HFF-Myc (cell line): ENCODE measurements at regions not wholly inside any gene's neighbourhood (a gene's known extent, or its start where the extent isn't known, plus 50 kb on each side); places are given as distances from the start of the nearest gene placed in this dataset.

Experiments used
- DNase-seq: peaks from one replicate; pipeline ENCODE4 v3.0.0-alpha.2; 2011; ENCODE audit warnings: low read depth; ENCODE audit errors: extremely low read depth
- H3K4me3 ChIP-seq: replicated peaks from 2 replicates; pipeline ENCODE4 v1.5.1; 2011; ENCODE audit warnings: low read depth, mild to moderate bottlenecking, control low read depth, low read length
- TF ChIP-seq, protein P1 (sequence below): IDR thresholded peaks from 2 replicates; pipeline ENCODE4 v1.5.1; 2012; ENCODE audit warnings: mild to moderate bottlenecking, low read depth, low read length, control low read depth; ENCODE audit errors: missing control alignments

DNA sequence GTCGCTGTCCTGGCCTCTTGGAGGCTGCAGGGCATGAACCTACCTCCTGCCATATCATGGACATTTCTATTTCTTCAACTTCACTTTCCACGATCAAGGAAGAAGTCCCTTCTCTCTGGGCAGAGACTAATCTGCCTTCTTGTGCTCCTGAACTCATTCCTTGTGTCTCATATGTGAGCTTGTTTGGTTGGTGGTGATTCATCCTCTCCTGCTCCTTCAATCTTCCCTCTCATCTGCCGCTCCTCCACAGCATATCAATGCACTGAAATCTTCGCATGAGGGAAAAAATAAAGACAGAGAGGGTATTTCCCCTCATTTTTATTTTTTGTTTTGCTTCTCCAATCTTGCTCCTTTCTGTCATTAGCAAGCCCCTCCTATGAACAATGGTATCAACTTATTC is 571.7 kb upstream of the GOT2 start:
- TF ChIP-seq, protein P1, sequence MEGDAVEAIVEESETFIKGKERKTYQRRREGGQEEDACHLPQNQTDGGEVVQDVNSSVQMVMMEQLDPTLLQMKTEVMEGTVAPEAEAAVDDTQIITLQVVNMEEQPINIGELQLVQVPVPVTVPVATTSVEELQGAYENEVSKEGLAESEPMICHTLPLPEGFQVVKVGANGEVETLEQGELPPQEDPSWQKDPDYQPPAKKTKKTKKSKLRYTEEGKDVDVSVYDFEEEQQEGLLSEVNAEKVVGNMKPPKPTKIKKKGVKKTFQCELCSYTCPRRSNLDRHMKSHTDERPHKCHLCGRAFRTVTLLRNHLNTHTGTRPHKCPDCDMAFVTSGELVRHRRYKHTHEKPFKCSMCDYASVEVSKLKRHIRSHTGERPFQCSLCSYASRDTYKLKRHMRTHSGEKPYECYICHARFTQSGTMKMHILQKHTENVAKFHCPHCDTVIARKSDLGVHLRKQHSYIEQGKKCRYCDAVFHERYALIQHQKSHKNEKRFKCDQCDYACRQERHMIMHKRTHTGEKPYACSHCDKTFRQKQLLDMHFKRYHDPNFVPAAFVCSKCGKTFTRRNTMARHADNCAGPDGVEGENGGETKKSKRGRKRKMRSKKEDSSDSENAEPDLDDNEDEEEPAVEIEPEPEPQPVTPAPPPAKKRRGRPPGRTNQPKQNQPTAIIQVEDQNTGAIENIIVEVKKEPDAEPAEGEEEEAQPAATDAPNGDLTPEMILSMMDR = no peak
- no peak overlapping the region for H3K4me3 ChIP-seq
- DNase-seq = no peak

DNA sequence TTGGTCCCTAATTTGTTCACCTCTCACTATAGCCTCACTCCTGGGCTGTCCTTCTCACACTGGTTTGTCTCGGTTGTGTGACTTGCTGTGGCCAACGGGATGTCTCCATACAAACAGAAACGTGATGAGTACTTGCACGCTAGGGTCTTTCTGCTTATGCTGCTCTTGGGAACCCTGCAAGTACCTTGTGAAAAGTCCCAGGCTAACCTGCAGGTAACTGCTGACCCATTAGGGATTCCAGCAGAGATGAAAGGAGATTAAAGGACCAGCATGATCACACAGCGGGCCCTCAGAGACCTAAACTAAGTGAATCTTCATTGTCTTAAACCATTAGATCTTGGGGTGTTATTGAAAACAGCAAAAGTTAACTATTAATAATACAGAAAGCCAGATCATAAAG is 562.8 kb upstream of the GOT2 start:
- DNase-seq = no peak
- no peak overlapping the region for H3K4me3 ChIP-seq
- TF ChIP-seq, protein P1 = no peak

DNA sequence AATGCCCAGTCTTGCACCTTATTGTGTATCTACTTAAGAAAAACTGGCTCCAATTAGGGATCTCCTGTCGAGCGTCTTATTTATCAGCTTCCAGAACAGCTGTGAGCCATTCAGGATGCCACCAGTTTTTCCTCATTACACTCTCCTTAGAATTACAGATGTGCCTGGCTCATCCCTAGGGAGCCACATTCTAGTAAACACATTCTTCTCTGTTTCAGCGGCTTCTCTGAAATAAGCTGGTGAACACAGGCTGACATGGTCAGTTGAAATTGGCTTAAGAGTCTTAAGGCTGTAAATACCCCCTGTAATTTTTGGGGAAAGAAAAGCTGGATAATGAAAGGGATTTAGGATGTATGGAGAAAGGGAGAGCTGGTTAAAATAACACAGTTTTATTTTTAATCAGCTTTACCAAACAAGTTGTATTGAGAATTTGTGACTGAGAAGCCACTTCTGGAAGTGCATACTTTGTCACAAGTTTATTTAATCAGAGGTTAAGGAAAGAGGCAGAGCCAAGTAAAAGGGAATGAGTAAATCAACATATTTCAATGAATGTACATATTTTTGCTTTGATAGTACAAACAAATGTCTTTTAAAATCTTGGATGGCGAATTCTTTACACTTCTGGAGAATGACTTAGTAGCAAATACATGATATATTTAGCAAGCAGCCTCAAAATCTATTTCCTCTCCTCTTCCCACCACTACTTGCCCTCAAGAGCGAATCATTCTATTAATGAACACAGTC is 562.0 kb upstream of the GOT2 start:
- TF ChIP-seq, protein P1 = no peak
- no peak overlapping the region for H3K4me3 ChIP-seq
- no peak for DNase-seq

DNA sequence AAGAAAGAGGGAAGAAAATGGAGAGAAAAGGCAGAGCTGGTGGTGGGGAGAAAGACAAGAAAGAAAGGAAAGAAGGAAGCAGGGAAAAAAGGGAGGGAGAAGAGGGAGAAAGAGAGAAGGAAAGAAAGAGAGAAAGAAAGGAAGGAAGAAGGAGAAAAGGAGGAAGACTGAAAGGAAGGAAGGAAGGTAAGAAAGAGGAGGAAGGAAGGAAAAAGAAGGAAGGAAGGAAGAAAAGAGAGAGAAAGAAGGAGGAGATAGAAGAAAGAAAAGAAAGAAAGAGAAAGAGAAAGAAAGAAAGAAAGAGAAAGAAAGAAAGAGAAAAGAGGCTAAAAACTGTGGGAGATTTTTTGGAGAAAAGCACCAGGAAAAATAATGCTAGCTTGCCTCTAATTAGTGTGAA is 561.4 kb upstream of the GOT2 start:
- no peak for DNase-seq
- TF ChIP-seq, protein P1 = no peak
- H3K4me3 ChIP-seq = no peak overlapping the region

DNA sequence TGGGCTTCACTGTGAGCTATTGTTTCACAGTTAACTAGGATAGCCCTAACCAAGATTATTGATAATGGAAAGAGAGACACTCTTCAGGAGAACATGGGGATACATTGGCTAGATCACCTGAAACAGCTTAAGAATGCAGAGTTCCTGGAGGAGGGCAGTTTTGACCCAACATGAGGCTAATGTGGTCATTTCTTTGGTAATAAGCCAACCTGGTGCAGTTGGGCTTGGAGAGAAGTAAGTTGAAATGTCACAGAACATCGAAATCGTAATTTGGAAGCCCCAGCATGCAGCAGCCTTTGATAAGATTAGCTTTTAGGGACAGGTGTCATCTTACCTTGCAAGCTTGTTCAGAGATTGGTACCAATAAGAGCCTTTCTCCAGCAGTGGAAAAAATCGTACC is 556.6 kb upstream of the GOT2 start:
- H3K4me3 ChIP-seq = no peak overlapping the region
- DNase-seq = no peak
- TF ChIP-seq, protein P1 = no peak

DNA sequence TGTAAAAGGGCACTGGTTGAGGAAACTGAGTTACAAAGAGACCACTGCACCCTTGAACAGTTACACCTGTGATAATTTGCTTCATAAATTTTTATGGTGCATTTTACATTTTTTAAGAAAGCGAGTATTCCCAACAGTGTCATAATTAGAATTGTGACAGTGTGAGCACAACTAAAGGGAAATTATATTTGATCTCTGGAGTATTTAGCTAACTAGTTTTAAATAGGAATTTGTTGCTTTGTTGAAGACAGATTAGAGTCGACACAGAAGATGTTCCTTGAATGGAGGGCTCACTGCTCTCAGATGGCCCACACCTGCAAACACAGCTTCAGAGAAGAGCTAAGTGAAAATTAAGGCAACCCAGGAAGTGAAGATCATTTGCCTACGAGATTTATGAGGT is 555.0 kb upstream of the GOT2 start:
- TF ChIP-seq, protein P1 = no peak
- no peak for DNase-seq
- H3K4me3 ChIP-seq = no peak overlapping the region

DNA sequence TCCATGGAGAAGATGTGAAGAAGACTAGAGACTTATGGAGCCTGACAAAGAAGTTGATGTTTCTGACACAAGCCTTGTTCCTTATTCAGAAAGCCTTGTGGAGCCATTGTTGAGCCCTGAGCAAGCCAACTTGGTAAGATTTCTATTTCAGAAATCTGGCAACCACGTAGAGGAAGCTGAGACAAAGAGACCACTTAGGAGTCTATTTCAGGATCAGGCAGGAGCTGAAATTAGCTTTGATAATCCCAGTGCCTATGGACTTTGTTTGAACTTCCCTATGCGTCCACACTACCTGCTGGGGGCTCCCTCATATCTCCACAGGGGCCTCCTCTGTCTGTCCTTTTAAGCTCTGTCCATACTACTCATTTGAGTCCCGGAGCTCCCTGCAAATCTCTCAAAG is 540.0 kb upstream of the GOT2 start:
- TF ChIP-seq, protein P1 = no peak
- no peak overlapping the region for H3K4me3 ChIP-seq
- no peak for DNase-seq
